ENCODE measurements at regions not wholly inside any gene's neighbourhood (a gene's known extent, or its start where the extent isn't known, plus 50 kb on each side); places are given as distances from the start of the nearest gene placed in this dataset.
"Not testable (repeated sequence)": the region's sequence is repeated elsewhere in the genome, so short reads cannot be mapped to it uniquely, and the experiment has no call there.

- not testable (repeated sequence) for TF ChIP-seq CTCF, EP300 (IDR thresholded peaks at IDR 0.05)
Measured at GRCh38 chr16:21542075-21542474, 57.3 kb upstream of the METTL9 start.

Data from tibial nerve (tissue), 4 donors.